GM21381 (cell line): ENCODE measurements at regions not wholly inside any gene's neighbourhood (a gene's known extent, or its start where the extent isn't known, plus 50 kb on each side); places are given as distances from the start of the nearest gene placed in this dataset.

Experiments used
- ATAC-seq: cut with Tn5 transposase; IDR thresholded peaks from one replicate; pipeline ENCODE4 v1.9.1; 2021; ENCODE audit warnings: mild to moderate bottlenecking, moderate library complexity; ENCODE audit not compliant: unreplicated experiment

DNA sequence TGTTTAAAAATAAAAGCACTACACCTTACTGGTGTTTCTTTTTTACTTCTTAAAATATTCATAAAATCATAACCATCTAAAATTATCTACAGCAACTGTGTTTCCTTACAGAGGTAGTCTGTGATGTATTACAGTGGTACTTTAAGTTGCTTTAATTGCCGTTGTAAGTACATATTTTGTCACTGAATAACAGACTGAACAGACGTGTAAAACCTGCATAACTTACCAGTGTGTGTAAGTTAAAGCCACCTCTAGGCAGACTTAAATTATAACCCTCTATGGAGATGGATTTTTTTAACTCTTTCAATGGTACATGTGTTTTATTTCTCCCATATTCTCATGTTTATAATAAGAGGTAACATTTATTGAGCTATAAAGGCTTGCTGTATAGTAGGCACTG lies 166.8 kb downstream of the NR4A2 start:
- ATAC-seq = no peak

GRCh38 chr2:156164091-156164720 lies 168.3 kb downstream of the NR4A2 start:
- ATAC-seq = no peak

GRCh38 chr2:156158808-156159207 lies 173.7 kb downstream of the NR4A2 start:
- ATAC-seq = no peak

DNA sequence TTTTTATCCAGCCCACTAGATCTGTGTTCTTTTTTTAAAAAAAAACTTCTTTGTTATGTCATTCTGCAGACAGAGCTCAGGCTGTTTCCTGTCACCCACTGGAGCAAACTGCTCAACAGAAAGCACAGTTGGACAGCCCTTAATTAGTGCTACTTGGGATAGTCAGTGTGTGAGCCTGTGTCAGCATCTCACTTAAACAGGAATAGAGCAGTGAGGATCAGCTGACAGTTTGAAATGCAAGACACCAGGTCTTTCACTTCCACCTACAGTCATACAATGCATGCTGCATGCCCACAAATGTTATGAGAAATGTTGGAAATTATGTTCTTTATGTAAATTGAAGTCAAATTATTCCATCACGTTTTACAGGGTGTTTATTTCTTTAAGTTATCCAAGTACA lies 174.9 kb downstream of the NR4A2 start:
- no peak for ATAC-seq

GRCh38 chr2:156156580-156156979 lies 175.9 kb downstream of the NR4A2 start:
- ATAC-seq = no peak

DNA sequence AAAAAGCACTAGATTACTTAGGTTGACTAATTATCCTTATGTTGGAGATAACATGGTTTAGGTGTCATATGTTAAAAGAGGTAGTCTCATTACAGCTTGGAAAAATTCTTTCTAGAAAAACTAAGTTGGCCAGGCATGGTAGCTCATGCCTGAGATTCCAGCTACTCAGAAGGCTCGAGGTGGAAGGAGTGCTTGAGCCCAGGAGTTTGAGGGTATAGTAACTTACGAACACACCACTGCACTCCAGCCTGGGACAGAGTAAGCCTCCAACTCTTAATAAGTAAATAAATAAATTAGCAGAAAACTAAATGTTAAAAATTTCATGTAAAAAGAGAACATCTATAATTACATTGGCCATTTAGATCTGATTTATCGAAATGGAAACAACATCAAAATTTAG lies 177.2 kb downstream of the NR4A2 start:
- ATAC-seq = no peak

GRCh38 chr2:156151351-156151750 lies 181.2 kb downstream of the NR4A2 start:
- no peak for ATAC-seq

DNA sequence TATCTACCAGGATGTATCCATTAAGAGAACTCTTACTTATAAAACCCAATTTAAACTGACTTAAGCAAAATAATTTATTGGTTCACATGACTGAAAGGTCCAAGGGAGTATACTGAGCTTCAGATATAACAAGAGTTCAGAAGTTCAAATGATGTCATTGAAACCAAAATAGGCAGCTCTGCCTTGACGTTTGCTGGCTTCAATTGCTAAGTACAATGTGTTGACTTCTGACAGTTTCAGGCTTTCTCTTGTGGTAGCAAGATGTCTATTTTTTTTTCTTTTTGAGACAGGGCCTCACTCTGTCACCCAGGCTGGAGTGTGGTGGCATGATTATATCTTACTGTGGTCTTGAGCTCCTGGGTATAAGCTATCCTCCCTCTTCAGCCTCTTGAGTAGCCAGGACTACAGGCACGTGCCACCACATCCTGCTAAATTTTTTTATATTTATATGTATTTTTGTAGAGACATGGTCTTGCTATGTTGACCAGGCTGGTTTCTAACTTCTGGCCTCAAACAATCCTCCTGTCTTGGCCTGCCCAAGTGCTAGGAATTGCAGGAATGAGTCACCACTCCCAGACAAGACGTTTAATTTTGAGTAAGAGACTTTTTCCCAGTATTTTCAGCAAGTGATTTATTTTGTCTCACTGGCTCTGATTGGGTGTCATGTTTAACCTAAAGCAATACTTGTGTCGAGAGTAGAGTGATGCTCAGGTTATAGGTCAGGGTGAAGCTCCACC lies 184.8 kb downstream of the NR4A2 start:
- peak; percentile 80 for ATAC-seq

DNA sequence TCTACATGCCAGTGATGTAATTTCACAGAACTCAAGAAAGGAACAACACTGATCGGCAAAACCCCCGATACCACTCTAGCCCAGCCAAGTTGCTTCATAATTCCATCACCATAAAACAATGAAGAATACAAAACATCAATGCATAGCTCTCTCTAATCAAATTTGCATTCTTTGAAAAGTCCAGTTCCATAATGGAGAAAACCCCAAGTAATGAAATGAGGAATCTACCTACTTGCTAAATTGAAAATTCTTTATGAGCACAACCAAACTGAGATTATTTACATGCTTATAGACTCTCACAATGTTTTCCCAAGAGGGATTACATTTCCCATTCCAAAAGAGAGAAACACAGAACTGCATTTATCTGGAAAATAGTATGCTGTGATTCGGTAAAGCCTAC lies 186.5 kb downstream of the NR4A2 start:
- no peak for ATAC-seq

DNA sequence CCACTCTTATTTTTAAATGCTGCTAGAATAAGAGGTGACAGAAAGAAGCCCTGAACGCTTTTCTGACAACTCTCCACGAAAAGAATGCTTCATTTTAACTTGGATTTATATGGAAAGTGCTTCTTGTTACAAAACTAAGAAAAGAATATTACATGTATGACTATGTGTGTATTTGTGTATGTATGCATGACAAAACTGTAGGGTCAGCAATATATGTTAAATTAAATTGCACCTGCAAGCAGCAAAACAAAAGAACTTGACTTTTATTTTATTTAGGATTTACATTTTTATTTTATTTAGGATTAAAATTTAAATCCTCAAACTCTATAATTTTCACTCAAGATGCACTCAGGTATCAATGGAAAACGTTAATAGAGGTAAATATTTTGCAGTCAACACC lies 187.1 kb downstream of the NR4A2 start:
- no peak for ATAC-seq

- ATAC-seq = no peak
Observed at GRCh38 chr2:156136566-156136965, 196.0 kb downstream of the NR4A2 start.

GRCh38 chr2:156134887-156135286 lies 197.6 kb downstream of the NR4A2 start:
- no peak for ATAC-seq

DNA sequence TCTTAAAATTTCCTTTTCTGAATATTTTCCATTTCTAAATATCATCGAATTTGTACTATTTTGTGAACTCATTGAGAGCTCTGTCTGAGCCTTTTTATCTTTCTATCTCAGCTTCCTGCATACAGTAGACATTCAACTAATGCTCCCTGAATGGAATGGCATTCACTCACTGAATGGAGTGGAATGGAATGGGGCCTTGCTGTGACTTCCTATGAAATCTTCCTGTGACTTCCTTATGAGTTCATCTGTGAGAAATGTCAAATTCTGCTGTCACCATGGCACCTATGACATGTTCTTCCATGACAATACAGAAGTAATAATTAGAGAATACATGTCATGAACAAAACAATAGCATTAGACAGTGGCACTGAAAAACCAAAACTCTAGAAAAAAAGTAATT lies 199.6 kb downstream of the NR4A2 start:
- no peak for ATAC-seq

DNA sequence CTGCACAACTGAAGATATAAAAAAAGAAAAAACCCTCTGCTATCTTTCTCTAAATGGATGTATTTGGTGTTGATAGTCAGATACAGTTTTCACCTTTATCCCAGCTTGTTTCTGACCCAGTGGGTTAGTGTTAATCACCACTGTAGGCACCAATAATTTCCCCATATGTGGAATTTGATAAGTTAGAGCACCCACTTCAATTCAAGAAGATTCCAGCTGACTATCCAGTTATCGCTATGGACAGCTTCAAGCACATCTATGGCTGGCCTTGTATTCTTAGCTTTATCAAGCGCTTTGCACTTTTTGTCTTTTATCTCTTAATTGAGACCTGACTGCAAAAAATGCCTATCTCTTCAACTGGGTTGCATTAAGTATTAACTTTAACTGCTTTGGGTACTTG lies 200.4 kb downstream of the NR4A2 start:
- no peak for ATAC-seq

- no peak for ATAC-seq
Observed at GRCh38 chr2:156129227-156129626, 203.3 kb downstream of the NR4A2 start.

DNA sequence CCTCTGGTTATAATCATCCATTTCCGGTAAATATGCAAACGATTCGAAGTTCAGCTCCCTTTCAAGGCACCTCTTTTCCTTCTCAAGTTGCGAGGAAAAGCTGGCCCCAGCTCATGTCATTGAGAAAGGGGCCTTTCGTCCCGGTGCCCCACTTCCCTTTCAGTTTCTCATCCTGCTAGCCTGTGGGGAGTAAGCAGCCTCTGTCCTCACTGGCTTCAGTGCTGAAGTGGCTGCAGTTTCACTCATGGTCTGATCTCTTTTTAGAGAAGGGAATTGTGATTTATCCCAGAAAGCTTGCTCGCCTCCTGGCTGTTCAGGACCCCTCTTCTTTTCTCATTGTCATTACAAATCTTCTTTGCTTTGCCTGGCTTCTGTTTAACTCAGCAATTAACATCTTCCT lies 207.5 kb downstream of the NR4A2 start:
- ATAC-seq = no peak

DNA sequence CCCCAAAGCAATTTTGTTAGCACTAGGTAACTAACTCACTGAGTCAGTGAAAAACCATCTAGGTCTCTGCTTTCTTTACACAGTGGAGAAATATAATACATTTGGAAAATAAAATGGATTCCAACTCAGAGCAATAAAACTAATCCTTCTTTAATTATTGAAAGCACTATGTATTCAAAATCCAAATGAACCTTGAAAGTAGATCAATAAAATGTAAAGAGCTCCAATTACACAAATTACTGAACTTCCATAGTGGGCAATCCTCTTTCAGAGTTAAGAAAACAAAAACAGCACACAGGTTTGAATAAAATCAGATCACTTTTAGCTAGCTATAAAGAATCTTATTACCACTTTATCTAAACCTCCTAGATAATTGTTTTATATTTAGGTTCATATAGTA lies 208.1 kb downstream of the NR4A2 start:
- ATAC-seq = no peak

- no peak for ATAC-seq
Observed at GRCh38 chr2:156118753-156119416, 213.6 kb downstream of the NR4A2 start.

DNA sequence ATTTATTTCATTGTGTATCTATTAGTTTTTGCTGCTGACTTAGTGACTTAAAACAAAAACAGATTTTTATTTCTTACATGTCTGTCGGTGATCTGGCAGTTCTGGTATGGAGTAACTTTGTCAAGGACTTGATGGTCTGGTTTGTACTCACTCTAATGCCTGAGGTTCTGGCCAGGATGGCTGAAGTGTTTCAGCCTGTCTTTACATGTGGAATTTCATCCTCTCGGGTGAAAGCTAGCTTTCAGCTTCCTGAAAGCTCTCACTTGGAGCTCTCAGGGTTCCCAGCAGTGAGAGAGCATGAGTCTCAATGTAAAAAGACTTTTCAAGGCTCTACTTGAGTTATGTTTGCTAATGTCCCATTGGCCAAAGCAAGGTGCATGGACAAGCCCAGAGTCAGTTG lies 216.4 kb downstream of the NR4A2 start:
- ATAC-seq = no peak

- ATAC-seq = no peak
Observed at GRCh38 chr2:156115338-156115737, 217.2 kb downstream of the NR4A2 start.

GRCh38 chr2:156112323-156112722 lies 220.2 kb downstream of the NR4A2 start:
- no peak for ATAC-seq

GRCh38 chr2:156110890-156111289 lies 221.6 kb downstream of the NR4A2 start:
- peak; percentile 97 for ATAC-seq
